ENCODE measurements at regions not wholly inside any gene's neighbourhood (a gene's known extent, or its start where the extent isn't known, plus 50 kb on each side); places are given as distances from the start of the nearest gene placed in this dataset.

DNA sequence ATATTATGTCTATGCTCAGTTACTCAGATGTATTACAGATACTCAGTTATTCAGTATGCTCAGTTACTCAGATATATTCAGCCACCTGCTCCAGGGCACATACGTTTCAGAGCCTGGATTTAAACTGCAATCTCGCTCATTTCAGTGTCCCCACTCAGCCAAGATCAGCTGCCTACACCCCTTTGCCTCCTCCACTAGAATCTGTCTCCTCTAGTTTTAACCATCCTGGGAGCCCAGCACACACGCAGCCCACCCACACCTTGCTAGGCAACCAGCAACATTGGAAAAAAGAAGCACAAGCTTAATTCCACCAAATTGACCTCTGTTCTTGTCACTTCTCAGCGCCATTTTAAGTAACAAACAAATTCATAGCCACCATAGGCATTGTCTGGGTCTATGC lies 246.2 kb downstream of the QDPR start:
- TF ChIP-seq EZH2 (IDR thresholded peaks at IDR 0.05; ENCODE audit: insufficient read depth, poor library complexity, severe bottlenecking): no peak
- no peak for TF ChIP-seq EZH2phosphoT487 (IDR thresholded peaks at IDR 0.05; ENCODE audit: insufficient read depth, low read depth)
